ENCODE measurements at regions not wholly inside any gene's neighbourhood (a gene's known extent, or its start where the extent isn't known, plus 50 kb on each side); places are given as distances from the start of the nearest gene placed in this dataset.

- TF ChIP-seq POLR2A (IDR thresholded peaks at IDR 0.05): no peak
- TF ChIP-seq CTCF (IDR thresholded peaks at IDR 0.05): no peak
- TF ChIP-seq POLR2AphosphoS5 (IDR thresholded peaks at IDR 0.05): no peak
- TF ChIP-seq EP300 (IDR thresholded peaks at IDR 0.05): no peak
- 65 to 89% methylated on average over 2 of the region's 2 CpGs for WGBS, 2 donors
- Histone ChIP-seq H3K9me3 (peaks cover 0 to 5% (median 0%) of the 10 kb centered on the region in 4 donors), H3K27me3 (no peaks in the 10 kb centered on the region), H3K4me1 (no peaks in the 10 kb centered on the region), H3K4me3 (no peak overlapping the region), H3K27ac (no peak overlapping the region), H3K36me3 (no peaks in the 10 kb centered on the region)
- no peak for DNase-seq
- intact Hi-C loops (cut with DNase I): no loop called here
Measured at GRCh38 chr2:144986691-144987090, 466.8 kb upstream of the ZEB2 start.

- Histone ChIP-seq H3K36me3 (no peaks in the 10 kb centered on the region), H3K9me3 (peaks cover 0 to 5% (median 0%) of the 10 kb centered on the region in 4 donors), H3K27me3 (no peaks in the 10 kb centered on the region), H3K4me1 (no peaks in the 10 kb centered on the region), H3K27ac (no peak overlapping the region), H3K4me3 (no peak overlapping the region)
- TF ChIP-seq POLR2AphosphoS5 (IDR thresholded peaks at IDR 0.05): no peak
- no peak for DNase-seq
- intact Hi-C loops (cut with DNase I): no loop called here
- WGBS, 2 donors: 46 to 89% methylated on average over 1 of the region's 1 CpG
Measured at GRCh38 chr2:144984038-144984437, 464.1 kb upstream of the ZEB2 start.

- Histone ChIP-seq H3K27ac (no peak overlapping the region), H3K4me3 (no peak overlapping the region), H3K9me3 (peaks cover 0 to 5% (median 0%) of the 10 kb centered on the region in 4 donors), H3K4me1 (no peaks in the 10 kb centered on the region), H3K27me3 (no peaks in the 10 kb centered on the region), H3K36me3 (no peaks in the 10 kb centered on the region)
- no peak for TF ChIP-seq POLR2AphosphoS5 (IDR thresholded peaks at IDR 0.05)
- TF ChIP-seq POLR2A (IDR thresholded peaks at IDR 0.05): no peak
- TF ChIP-seq EP300 (IDR thresholded peaks at IDR 0.05): no peak
- TF ChIP-seq CTCF (IDR thresholded peaks at IDR 0.05): no peak
- 93% methylated on average over 2 of the region's 2 CpGs for WGBS, 2 donors
- intact Hi-C loops (cut with DNase I): no loop called here
- no peak for DNase-seq
Measured at GRCh38 chr2:144983107-144983506, 463.2 kb upstream of the ZEB2 start.

GRCh38 chr2:144982481-144982880, 462.6 kb upstream of the ZEB2 start:
- intact Hi-C loops (cut with DNase I): no loop called here
- no peak overlapping the region for H3K27ac ChIP-seq
- peaks cover 0 to 5% (median 0%) of the 10 kb centered on the region in 4 donors for H3K9me3 ChIP-seq
- H3K27me3 ChIP-seq: no peaks in the 10 kb centered on the region
- no peak for DNase-seq
- no peak overlapping the region for H3K4me3 ChIP-seq
- TF ChIP-seq POLR2AphosphoS5 (IDR thresholded peaks at IDR 0.05) (no peak), EP300 (IDR thresholded peaks at IDR 0.05) (no peak), CTCF (IDR thresholded peaks at IDR 0.05) (no peak), POLR2A (IDR thresholded peaks at IDR 0.05) (no peak)
- H3K36me3 ChIP-seq: no peaks in the 10 kb centered on the region
- H3K4me1 ChIP-seq: no peaks in the 10 kb centered on the region
- WGBS, 2 donors: 89 to 95% methylated on average over 2 of the region's 2 CpGs

GRCh38 chr2:144975881-144976280, 456.0 kb upstream of the ZEB2 start:
- no peak overlapping the region for H3K4me3 ChIP-seq
- H3K36me3 ChIP-seq: no peaks in the 10 kb centered on the region
- H3K4me1 ChIP-seq: no peaks in the 10 kb centered on the region
- H3K27ac ChIP-seq: no peak overlapping the region
- no peaks in the 10 kb centered on the region for H3K9me3 ChIP-seq
- 91% methylated on average over 3 of the region's 3 CpGs for WGBS, 2 donors
- no peak for DNase-seq
- H3K27me3 ChIP-seq: no peaks in the 10 kb centered on the region
- no peak for TF ChIP-seq CTCF (IDR thresholded peaks at IDR 0.05)
- TF ChIP-seq POLR2AphosphoS5 (IDR thresholded peaks at IDR 0.05): no peak
- no peak for TF ChIP-seq EP300 (IDR thresholded peaks at IDR 0.05)
- no peak for TF ChIP-seq POLR2A (IDR thresholded peaks at IDR 0.05)
- intact Hi-C loops (cut with DNase I): no loop called here

Data from sigmoid colon (tissue), 6 donors.